Astrocyte (in vitro differentiated cells and primary cell): ENCODE measurements at regions not wholly inside any gene's neighbourhood (a gene's known extent, or its start where the extent isn't known, plus 50 kb on each side); places are given as distances from the start of the nearest gene placed in this dataset.

Experiments used
- DNase-seq: peaks from one replicate; pipeline ENCODE4 v3.0.0-alpha.2; 2010; ENCODE audit warnings: low read depth
- FAIRE-seq: peaks from 2 replicates; lab custom pipeline; 2011; peaks lifted over from hg19 to GRCh38; lab: Jason Lieb, UNC
- H2AFZ ChIP-seq: 2 replicates; pipeline ENCODE4 v1.6.0; 2012; ENCODE audit warnings: low read depth, low read length, inconsistent platforms
- H3K27ac ChIP-seq: 2 replicates; pipeline ENCODE4 v1.5.1; 2011; ENCODE audit warnings: low read depth, low read length, inconsistent platforms
- H3K27me3 ChIP-seq: 2 replicates; pipeline ENCODE4 v1.6.0; 2011; ENCODE audit warnings: low read length, inconsistent platforms; ENCODE audit not compliant: insufficient read depth
- H3K36me3 ChIP-seq: 2 replicates; pipeline ENCODE4 v1.5.1; 2011; ENCODE audit warnings: low read length, inconsistent platforms; ENCODE audit not compliant: insufficient read depth
- H3K4me1 ChIP-seq: 2 replicates; pipeline ENCODE4 v1.5.1; 2011; ENCODE audit warnings: low read length, inconsistent platforms; ENCODE audit not compliant: insufficient read depth
- H3K4me2 ChIP-seq: 2 replicates; pipeline ENCODE4 v1.6.0; 2012; ENCODE audit warnings: low read length, inconsistent platforms
- H3K4me3 ChIP-seq: 2 replicates; pipeline ENCODE4 v1.5.1; 2011; ENCODE audit warnings: low read depth, mild to moderate bottlenecking, low read length, inconsistent platforms; ENCODE audit not compliant: insufficient read depth
- H3K79me2 ChIP-seq: 2 replicates; pipeline ENCODE4 v1.6.0; 2012; ENCODE audit warnings: mild to moderate bottlenecking, low read length, inconsistent platforms; ENCODE audit not compliant: insufficient read depth
- H3K9ac ChIP-seq: 2 replicates; pipeline ENCODE4 v1.6.0; 2012; ENCODE audit warnings: mild to moderate bottlenecking, low read length, inconsistent platforms
- H3K9me3 ChIP-seq: 2 replicates; pipeline ENCODE4 v1.5.1; 2012; ENCODE audit warnings: low read depth, mild to moderate bottlenecking, low read length, inconsistent platforms; ENCODE audit not compliant: insufficient read depth
- H4K20me1 ChIP-seq: 2 replicates; pipeline ENCODE4 v1.6.0; 2012; ENCODE audit warnings: low read length, inconsistent platforms; ENCODE audit not compliant: insufficient read depth
- H3K27ac Mint-ChIP-seq: one replicate; pipeline ENCODE4 v1.8.0; 2021; ENCODE audit warnings: mild to moderate bottlenecking, mixed read lengths; ENCODE audit not compliant: unreplicated experiment
- H3K27me3 Mint-ChIP-seq: one replicate; pipeline ENCODE4 v1.8.0; 2021; ENCODE audit warnings: low read depth, mixed read lengths; ENCODE audit not compliant: unreplicated experiment
- H3K36me3 Mint-ChIP-seq: one replicate; pipeline ENCODE4 v1.8.0; 2021; ENCODE audit warnings: low read depth, mixed read lengths; ENCODE audit not compliant: unreplicated experiment
- H3K4me1 Mint-ChIP-seq: one replicate; pipeline ENCODE4 v1.8.0; 2021; ENCODE audit warnings: low read depth, mixed read lengths; ENCODE audit not compliant: unreplicated experiment
- H3K4me3 Mint-ChIP-seq: one replicate; pipeline ENCODE4 v1.8.0; 2021; ENCODE audit warnings: mild to moderate bottlenecking, moderate library complexity, mixed read lengths; ENCODE audit not compliant: unreplicated experiment
- H3K9me3 Mint-ChIP-seq: one replicate; pipeline ENCODE4 v1.8.0; 2021; ENCODE audit warnings: mild to moderate bottlenecking, mixed read lengths; ENCODE audit not compliant: unreplicated experiment
- CTCF ChIP-seq: IDR thresholded peaks from 2 replicates; pipeline ENCODE4 v1.5.1; 2011; ENCODE audit warnings: low read depth, mild to moderate bottlenecking, inconsistent platforms, low read length, moderate library complexity; ENCODE audit not compliant: insufficient read depth
- EZH2 ChIP-seq: IDR thresholded peaks from 2 replicates; pipeline ENCODE4 v1.6.1; 2012; ENCODE audit warnings: mild to moderate bottlenecking, low read length, inconsistent platforms; ENCODE audit not compliant: insufficient read depth

GRCh38 chr9:135179041-135179440 lies 91.6 kb downstream of the OLFM1 start:
- no peak overlapping the region for H3K4me3 Mint-ChIP-seq
- H3K9me3 ChIP-seq = no peaks in the 10 kb centered on the region
- H3K4me3 ChIP-seq = no peak overlapping the region
- H3K27me3 Mint-ChIP-seq = peaks cover 54% of the 10 kb centered on the region
- no peaks in the 10 kb centered on the region for H3K36me3 Mint-ChIP-seq
- no peak overlapping the region for H3K9ac ChIP-seq
- DNase-seq (no peak), FAIRE-seq (no peak)
- no peaks in the 10 kb centered on the region for H3K79me2 ChIP-seq
- H3K27ac Mint-ChIP-seq = no peak overlapping the region
- H2AFZ ChIP-seq = no peak overlapping the region
- no peaks in the 10 kb centered on the region for H3K27me3 ChIP-seq
- no peak overlapping the region for H3K27ac ChIP-seq
- no peak for TF ChIP-seq CTCF
- TF ChIP-seq EZH2 = no peak
- no peaks in the 10 kb centered on the region for H3K36me3 ChIP-seq
- H3K4me1 Mint-ChIP-seq = no peaks in the 10 kb centered on the region
- H3K4me1 ChIP-seq = no peaks in the 10 kb centered on the region
- no peaks in the 10 kb centered on the region for H4K20me1 ChIP-seq
- no peak overlapping the region for H3K4me2 ChIP-seq
- no peaks in the 10 kb centered on the region for H3K9me3 Mint-ChIP-seq

- Histone ChIP-seq H3K9ac (no peak overlapping the region), H3K79me2 (no peaks in the 10 kb centered on the region), H3K27ac (no peak overlapping the region), H2AFZ (no peak overlapping the region), H4K20me1 (no peaks in the 10 kb centered on the region), H3K4me3 (no peak overlapping the region), H3K36me3 (no peaks in the 10 kb centered on the region), H3K4me2 (no peak overlapping the region), H3K27me3 (no peaks in the 10 kb centered on the region), H3K9me3 (no peaks in the 10 kb centered on the region), H3K4me1 (no peaks in the 10 kb centered on the region)
- FAIRE-seq (no peak), DNase-seq (no peak)
- TF ChIP-seq EZH2 (no peak), CTCF (no peak)
- H3K4me1 Mint-ChIP-seq = no peaks in the 10 kb centered on the region
- H3K27me3 Mint-ChIP-seq = peaks cover 55% of the 10 kb centered on the region
- no peaks in the 10 kb centered on the region for H3K9me3 Mint-ChIP-seq
- no peak overlapping the region for H3K4me3 Mint-ChIP-seq
- H3K36me3 Mint-ChIP-seq = no peaks in the 10 kb centered on the region
- no peak overlapping the region for H3K27ac Mint-ChIP-seq
These were observed 92.5 kb downstream of the OLFM1 start for GRCh38 chr9:135179976-135180375.

GRCh38 chr9:135180586-135180985 lies 93.1 kb downstream of the OLFM1 start:
- Histone ChIP-seq H3K27ac (no peak overlapping the region), H3K4me3 (no peak overlapping the region), H3K79me2 (no peaks in the 10 kb centered on the region), H3K9ac (no peak overlapping the region), H3K4me1 (no peaks in the 10 kb centered on the region), H3K36me3 (no peaks in the 10 kb centered on the region), H4K20me1 (no peaks in the 10 kb centered on the region), H3K9me3 (no peaks in the 10 kb centered on the region), H3K27me3 (no peaks in the 10 kb centered on the region), H3K4me2 (no peak overlapping the region), H2AFZ (no peak overlapping the region)
- H3K9me3 Mint-ChIP-seq = no peaks in the 10 kb centered on the region
- peaks cover 57% of the 10 kb centered on the region for H3K27me3 Mint-ChIP-seq
- no peak overlapping the region for H3K27ac Mint-ChIP-seq
- no peak overlapping the region for H3K4me3 Mint-ChIP-seq
- TF ChIP-seq EZH2 (no peak), CTCF (no peak)
- DNase-seq (no peak), FAIRE-seq (no peak)
- no peaks in the 10 kb centered on the region for H3K36me3 Mint-ChIP-seq
- H3K4me1 Mint-ChIP-seq = no peaks in the 10 kb centered on the region
